H1 (cell line): ENCODE measurements at regions not wholly inside any gene's neighbourhood (a gene's known extent, or its start where the extent isn't known, plus 50 kb on each side); places are given as distances from the start of the nearest gene placed in this dataset.

Source experiments
- CTCF ChIA-PET: fragments of 300-600 bp; sonication (Branson Sonifier 250); formaldehyde crosslinking; loops from one replicate; lab custom pipeline; 2021; ENCODE audit not compliant: partially characterized antibody; lab: Charles Lee
- POLR2A ChIA-PET: fragments of 300-600 bp; sonication (Branson Sonifier 250); formaldehyde crosslinking; loops from one replicate; lab custom pipeline; 2021; ENCODE audit warnings: inconsistent platforms; ENCODE audit not compliant: partially characterized antibody; lab: Charles Lee
- DNase-seq, 2 experiments: peaks; one replicate each; pipeline versions ENCODE4 v3.0.0 to v3.0.0-alpha.2; 2010 to 2022; ENCODE audit warnings: low spot score in 2 of 2, low read depth in 1 of 2, mixed read lengths in 1 of 2
- FAIRE-seq: peaks from 2 replicates; lab custom pipeline; 2011; peaks lifted over from hg19 to GRCh38; lab: Jason Lieb, UNC
- H2AFZ ChIP-seq: 2 replicates; pipeline ENCODE4 v1.8.1; 2012; ENCODE audit warnings: low read length, inconsistent platforms
- H2AK5ac ChIP-seq: 2 replicates; pipeline ENCODE4 v1.6.1; 2013; ENCODE audit warnings: low read depth, low read length
- H2BK120ac ChIP-seq: replicated peaks from 2 replicates; pipeline ENCODE3; 2013; ENCODE audit warnings: low read depth, low read length, inconsistent platforms
- H2BK12ac ChIP-seq: 2 replicates; pipeline ENCODE4 v1.6.1; 2013; ENCODE audit warnings: low read depth, low read length
- H2BK15ac ChIP-seq: 2 replicates; pipeline ENCODE4 v1.6.1; 2013; ENCODE audit warnings: low read length
- H2BK20ac ChIP-seq: 2 replicates; pipeline ENCODE4 v1.6.1; 2013; ENCODE audit warnings: low read length
- H2BK5ac ChIP-seq: 2 replicates; pipeline ENCODE4 v1.6.1; 2013; ENCODE audit warnings: low read depth, low read length
- H3K14ac ChIP-seq: 2 replicates; pipeline ENCODE4 v1.6.1; 2013; ENCODE audit warnings: inconsistent platforms; ENCODE audit not compliant: insufficient read length
- H3K18ac ChIP-seq: 2 replicates; pipeline ENCODE4 v1.6.1; 2013; ENCODE audit warnings: low read length; ENCODE audit errors: extremely low read depth
- H3K23ac ChIP-seq: 2 replicates; pipeline ENCODE4 v1.6.1; 2013; ENCODE audit warnings: inconsistent platforms; ENCODE audit not compliant: insufficient read length
- H3K23me2 ChIP-seq: 2 replicates; pipeline ENCODE4 v1.6.1; 2013; ENCODE audit warnings: low read depth, low read length
- H3K27ac ChIP-seq: 2 replicates; pipeline ENCODE4 v1.6.1; 2011; ENCODE audit warnings: low read depth, low read length, inconsistent platforms
- H3K27me3 ChIP-seq, 4 experiments: replicated peaks in 1 of 4; 1 replicate in 1 of 4; 2 replicates in 3 of 4; pipeline versions ENCODE4 v1.6.1 to v1.8.1; 2011 to 2013; ENCODE audit warnings: low read length in 3 of 4, mild to moderate bottlenecking in 3 of 4, inconsistent platforms in 2 of 4, mixed read lengths in 2 of 4, moderate library complexity in 1 of 4; ENCODE audit not compliant: control insufficient read depth in 3 of 4, insufficient read depth in 3 of 4; ENCODE audit errors: extremely low read depth in 1 of 4
- H3K36me3 ChIP-seq, 4 experiments: 2 replicates each; pipeline versions ENCODE4 v1.6.1 to v1.8.1; 2011 to 2013; ENCODE audit warnings: mild to moderate bottlenecking in 4 of 4, low read length in 3 of 4, moderate library complexity in 2 of 4, control low read depth in 1 of 4, inconsistent platforms in 1 of 4; ENCODE audit not compliant: insufficient read depth in 4 of 4, control insufficient read depth in 2 of 4
- H3K4ac ChIP-seq: replicated peaks from 2 replicates; pipeline ENCODE3; 2013; ENCODE audit warnings: low read length, low read depth, mixed read lengths, inconsistent platforms; ENCODE audit not compliant: insufficient read length
- H3K4me1 ChIP-seq, 4 experiments: replicated peaks in 1 of 4; 1 replicate in 1 of 4; 2 replicates in 3 of 4; pipeline versions ENCODE4 v1.6.1 to v1.8.1; 2011 to 2013; ENCODE audit warnings: low read length in 3 of 4, inconsistent platforms in 2 of 4, mixed read lengths in 1 of 4; ENCODE audit not compliant: insufficient read depth in 4 of 4, control insufficient read depth in 3 of 4
- H3K4me2 ChIP-seq, 2 experiments: 2 replicates each; pipeline versions ENCODE4 v1.6.1 to v1.8.1; 2011 to 2013; ENCODE audit warnings: low read depth in 2 of 2, low read length in 2 of 2, control low read depth in 1 of 2, inconsistent platforms in 1 of 2, mild to moderate bottlenecking in 1 of 2; ENCODE audit not compliant: insufficient read depth in 1 of 2
- H3K4me3 ChIP-seq, 4 experiments: fragments of 200-600, 300-600 bp in 1 of 4; sonication (generic), shearing (Covaris generic), sonication (Bioruptor Twin) in 1 of 4; 2 replicates each; pipeline versions ENCODE4 v1.5.1 to v1.8.1; 2011 to 2016; ENCODE audit warnings: low read length in 4 of 4, low read depth in 3 of 4, control low read depth in 2 of 4, inconsistent platforms in 2 of 4, mild to moderate bottlenecking in 2 of 4, mixed read lengths in 1 of 4, moderate library complexity in 1 of 4; ENCODE audit not compliant: insufficient read depth in 2 of 4; ENCODE audit errors: extremely low read depth in 1 of 4
- H3K56ac ChIP-seq: replicated peaks from 2 replicates; pipeline ENCODE3; 2013; ENCODE audit warnings: low read depth, mild to moderate bottlenecking, mixed read lengths, low read length, inconsistent platforms; ENCODE audit not compliant: insufficient read length
- H3K79me1 ChIP-seq: 2 replicates; pipeline ENCODE4 v1.6.1; 2013; ENCODE audit warnings: low read depth, low read length, control low read depth
- H3K79me2 ChIP-seq, 2 experiments: 2 replicates each; pipeline versions ENCODE4 v1.6.1 to v1.8.1; 2012 to 2013; ENCODE audit warnings: low read length in 2 of 2, mild to moderate bottlenecking in 2 of 2, inconsistent platforms in 1 of 2; ENCODE audit not compliant: insufficient read depth in 2 of 2, control insufficient read depth in 1 of 2
- H3K9ac ChIP-seq, 4 experiments: replicated peaks in 1 of 4; 1 replicate in 1 of 4; 2 replicates in 3 of 4; pipeline versions ENCODE4 v1.6.1 to v1.8.1; 2011 to 2013; ENCODE audit warnings: low read depth in 3 of 4, low read length in 3 of 4, control low read depth in 2 of 4, mild to moderate bottlenecking in 2 of 4, moderate library complexity in 2 of 4, inconsistent platforms in 1 of 4; ENCODE audit errors: extremely low read depth in 1 of 4
- H3K9me3 ChIP-seq, 2 experiments: 2 replicates each; pipeline versions ENCODE4 v1.6.1 to v1.8.1; 2012 to 2013; ENCODE audit warnings: mild to moderate bottlenecking in 2 of 2, moderate library complexity in 2 of 2, control low read depth in 1 of 2, inconsistent platforms in 1 of 2, low read depth in 1 of 2, low read length in 1 of 2, mixed read lengths in 1 of 2; ENCODE audit not compliant: insufficient read depth in 2 of 2
- H4K20me1 ChIP-seq, 2 experiments: replicated peaks in 1 of 2; 2 replicates each; pipeline versions ENCODE3 to v1.8.1; 2011 to 2013; ENCODE audit warnings: inconsistent platforms in 2 of 2, low read length in 2 of 2, mild to moderate bottlenecking in 1 of 2; ENCODE audit not compliant: insufficient read depth in 2 of 2, control insufficient read depth in 1 of 2
- H4K5ac ChIP-seq: 2 replicates; pipeline ENCODE4 v1.6.1; 2013; ENCODE audit warnings: low read length, low read depth, mixed read lengths, inconsistent platforms; ENCODE audit not compliant: insufficient read length
- H4K8ac ChIP-seq: 2 replicates; pipeline ENCODE4 v1.8.0; 2013; ENCODE audit warnings: mild to moderate bottlenecking, moderate library complexity, low read length, inconsistent platforms; ENCODE audit not compliant: insufficient read depth; ENCODE audit errors: extremely low read depth
- H4K91ac ChIP-seq: replicated peaks from 2 replicates; pipeline ENCODE3; 2013; ENCODE audit warnings: low read length, mixed read lengths, inconsistent platforms; ENCODE audit not compliant: insufficient read length
- BACH1 ChIP-seq: IDR thresholded peaks from 2 replicates; pipeline ENCODE4 v1.6.1; 2012; ENCODE audit warnings: low read length, improper control_type of control experiment
- CREB1 ChIP-seq: IDR thresholded peaks from 2 replicates; pipeline ENCODE4 v1.6.1; 2012; ENCODE audit warnings: inconsistent platforms
- GTF2F1 ChIP-seq: IDR thresholded peaks from 2 replicates; pipeline ENCODE4 v1.6.1; 2012; ENCODE audit warnings: low read depth, low read length, improper control_type of control experiment, borderline replicate concordance
- KDM5A ChIP-seq: fragments of 200-600 bp; IDR thresholded peaks from 2 replicates; pipeline ENCODE4 v1.7.1; 2012; ENCODE audit warnings: mild to moderate bottlenecking, low read length, inconsistent platforms, mixed read lengths
- RNF2 ChIP-seq: fragments of 200-900, 300-1000 bp; sonication (generic); IDR thresholded peaks from 2 replicates; pipeline ENCODE4 v1.7.1; 2016; ENCODE audit warnings: borderline replicate concordance, low read depth, mild to moderate bottlenecking, antibody characterized with exemption, low read length; ENCODE audit not compliant: poor library complexity, severe bottlenecking; ENCODE audit errors: missing control alignments
- SIN3A ChIP-seq, 2 experiments: IDR thresholded peaks in 1 of 2; conservative IDR thresholded peaks in 1 of 2; 2 replicates each; pipeline ENCODE4 v1.6.1; 2011 to 2012; ENCODE audit warnings: low read length in 2 of 2, improper control_type of control experiment in 1 of 2, low read depth in 1 of 2, mild to moderate bottlenecking in 1 of 2
- SIRT6 ChIP-seq: IDR thresholded peaks from one replicate; pipeline ENCODE4 v1.7.1; 2012; ENCODE audit warnings: low read length, inconsistent platforms
- SP4 ChIP-seq: IDR thresholded peaks from 2 replicates; pipeline ENCODE4 v1.6.1; 2012; ENCODE audit warnings: low read length, inconsistent platforms
- TAF1 ChIP-seq: IDR thresholded peaks from 2 replicates; pipeline ENCODE4 v1.6.1; 2011; ENCODE audit warnings: mild to moderate bottlenecking, low read depth, low read length
- WGBS, 2 experiments: shearing (Covaris generic) in 1 of 2; methylation state at CpG; one replicate each; pipeline versions ENCODE4 v1.1.6 to v1.1.7; 2013 to 2015; ENCODE audit warnings: low lambda C conversion rate in 2 of 2, mixed read lengths in 2 of 2, inconsistent platforms in 1 of 2, low coverage in 1 of 2, missing lambda C conversion rate in 1 of 2; ENCODE audit not compliant: insufficient replicate concordance in 2 of 2, insufficient coverage in 1 of 2, insufficient read length in 1 of 2; ENCODE audit errors: extremely low coverage in 1 of 2, missing lambda C conversion rate in 1 of 2; 5-methylcytosine and 5-hydroxymethylcytosine counted together

DNA sequence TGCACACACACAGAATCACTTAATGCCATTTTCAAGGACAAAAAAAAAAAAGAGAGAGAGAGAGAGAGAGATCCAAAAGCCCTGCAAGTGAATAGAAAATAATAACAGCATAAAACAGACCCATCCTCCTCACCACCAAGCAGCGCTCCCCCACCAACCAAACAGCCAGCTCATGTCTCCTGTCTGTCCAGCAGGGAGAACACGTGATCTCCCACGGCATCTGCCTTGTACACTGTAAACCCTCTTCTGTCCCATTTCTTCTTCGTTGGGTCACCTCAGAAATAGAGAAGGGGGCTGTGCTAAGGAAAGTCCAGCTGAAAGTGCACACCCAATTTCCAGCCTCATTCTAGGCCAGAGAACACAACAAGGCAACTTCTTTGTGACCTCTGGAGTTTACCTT lies 222.5 kb downstream of the EXOC5 start:
- H4K5ac ChIP-seq, result no peak overlapping the region
- TF ChIP-seq RNF2 (no peak), BACH1 (no peak), TAF1 (no peak), GTF2F1 (no peak), SIN3A (conservative IDR thresholded peaks at IDR 0.05 in 1 of 2, IDR thresholded peaks at IDR 0.05 in 1 of 2; ENCODE audit: low read depth in 1 of 2, low read length in 2 of 2) (no peak), SIRT6 (no peak), KDM5A (no peak), SP4 (no peak), CREB1 (no peak)
- ChIA-PET POLR2A (interaction anchor here (0.6 kb wide), 1 partner anchor 143 kb away, joined by 3 read pairs; no protein-coding TSS in a partner anchor), CTCF (interaction anchor here (0.7 to 1.1 kb wide), 2 partner anchors 9 to 355 kb away, joined by 3 read pairs; no protein-coding TSS in a partner anchor)
- H4K20me1 ChIP-seq, result no peaks in the 10 kb centered on the region
- no peak for DNase-seq
- no peak overlapping the region for H2AK5ac ChIP-seq
- H3K14ac ChIP-seq, result no peak overlapping the region
- no peak overlapping the region for H3K27ac ChIP-seq
- H2BK120ac ChIP-seq, result no peak overlapping the region
- no peak overlapping the region for H2AFZ ChIP-seq
- no peak overlapping the region for H2BK15ac ChIP-seq
- no peak overlapping the region for H3K18ac ChIP-seq
- H3K36me3 ChIP-seq, result no peaks in the 10 kb centered on the region
- no peak overlapping the region for H3K23ac ChIP-seq
- H3K9me3 ChIP-seq, result no peaks in the 10 kb centered on the region
- no peak overlapping the region for H3K56ac ChIP-seq
- no peak overlapping the region for H3K4me2 ChIP-seq
- H2BK20ac ChIP-seq, result no peak overlapping the region
- H4K8ac ChIP-seq, result no peak overlapping the region
- no peaks in the 10 kb centered on the region for H3K79me2 ChIP-seq
- no peaks in the 10 kb centered on the region for H3K23me2 ChIP-seq
- peak overlapping the region; percentile 36 for H4K91ac ChIP-seq
- H3K79me1 ChIP-seq, result no peaks in the 10 kb centered on the region
- peak overlapping the region; percentile 79 for H3K4ac ChIP-seq
- no peak overlapping the region for H3K9ac ChIP-seq
- no peaks in the 10 kb centered on the region for H3K27me3 ChIP-seq
- no peak overlapping the region for H2BK12ac ChIP-seq
- no peak for FAIRE-seq
- H3K4me3 ChIP-seq, result no peak overlapping the region
- no peak overlapping the region for H2BK5ac ChIP-seq
- WGBS, 2 experiments, result 81% methylated on average over 4 of the region's 4 CpGs; no CpG with 5 or more reads in 1 of the 2 experiments
- H3K4me1 ChIP-seq, result no peaks in the 10 kb centered on the region
